ENCODE measurements at regions not wholly inside any gene's neighbourhood (a gene's known extent, or its start where the extent isn't known, plus 50 kb on each side); places are given as distances from the start of the nearest gene placed in this dataset.
"Not testable (repeated sequence)": the region's sequence is repeated elsewhere in the genome, so short reads cannot be mapped to it uniquely, and the experiment has no call there.

GRCh38 chr14:22349281-22349680, 239.7 kb downstream of the DAD1 start:
- TF ChIP-seq CTCF (conservative IDR thresholded peaks at IDR 0.05; ENCODE audit: low read length); EZH2phosphoT487 (IDR thresholded peaks at IDR 0.05; ENCODE audit: borderline replicate concordance): not testable (repeated sequence)

Data from Loucy (cell line).